ENCODE measurements at regions not wholly inside any gene's neighbourhood (a gene's known extent, or its start where the extent isn't known, plus 50 kb on each side); places are given as distances from the start of the nearest gene placed in this dataset.

DNA sequence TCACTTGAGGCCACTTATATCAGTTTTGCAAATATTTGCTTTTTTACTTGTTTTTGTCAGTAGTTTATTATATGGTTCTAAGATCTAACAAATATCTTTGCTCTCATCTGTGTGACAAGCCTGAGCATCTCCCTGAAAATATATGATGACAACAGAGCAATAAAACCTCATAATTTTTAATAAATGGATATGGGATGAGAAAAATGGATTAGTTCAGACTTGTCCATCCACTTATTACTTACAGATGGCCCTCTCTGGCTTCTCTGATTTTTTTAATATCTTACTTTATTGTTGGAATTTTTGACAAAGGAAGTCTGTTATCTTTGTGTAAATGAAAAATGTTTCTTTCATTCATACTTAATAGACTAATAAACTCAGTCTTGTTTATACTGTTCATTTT is 491.4 kb upstream of the RAG2 start:
- ATAC-seq (no peak), FAIRE-seq (no peak), DNase-seq (ENCODE audit: low read depth, low spot score) (no peak)
- no peak overlapping the region for H3K4me3 ChIP-seq
- intact Hi-C loops (cut with micrococcal nuclease; ENCODE audit: unreplicated experiment): no loop called here
- ChIA-PET RAD21 (ENCODE audit: unreplicated experiment) (no interaction called here), CTCF (no interaction called here), POLR2A (no interaction called here), SMC1A (ENCODE audit: uncharacterized antibody, unreplicated experiment) (no interaction called here)
- no peak overlapping the region for H3K9ac ChIP-seq (ENCODE audit: control insufficient read depth, insufficient read depth, low read length)
- H3K4me1 ChIP-seq (ENCODE audit: control insufficient read depth, insufficient read depth, low read length): no peaks in the 10 kb centered on the region
- TF ChIP-seq ZZZ3 (IDR thresholded peaks at IDR 0.05; ENCODE audit: control insufficient read depth, insufficient read length, low read depth): no peak
- TF ChIP-seq E2F4 (IDR thresholded peaks at IDR 0.05; ENCODE audit: low read depth, low read length): no peak
- no peak for TF ChIP-seq RELA (IDR thresholded peaks at IDR 0.05; ENCODE audit: borderline replicate concordance, partially characterized antibody)
- TF ChIP-seq ZBED1 (IDR thresholded peaks at IDR 0.05; ENCODE audit: borderline replicate concordance): no peak
- no peak for TF ChIP-seq JUNB (IDR thresholded peaks at IDR 0.05)
- TF ChIP-seq SMARCA5 (IDR thresholded peaks at IDR 0.05): no peak
- TF ChIP-seq BHLHE40 (IDR thresholded peaks at IDR 0.05; ENCODE audit: borderline replicate concordance in 1 of 2, low read depth in 2 of 2, low read length in 1 of 2): no peak
- TF ChIP-seq FOXK2 (IDR thresholded peaks at IDR 0.05): no peak
- no peak for TF ChIP-seq CEBPB (IDR thresholded peaks at IDR 0.05; ENCODE audit: borderline replicate concordance in 1 of 2, low read depth in 2 of 2, low read length in 2 of 2)
- TF ChIP-seq BCL11A (IDR thresholded peaks at IDR 0.05; ENCODE audit: low read depth, low read length): no peak
- no peaks in the 10 kb centered on the region for H3K36me3 ChIP-seq (ENCODE audit: control insufficient read depth in 2 of 2, insufficient read depth in 2 of 2, low read length in 1 of 2)
- BruUV-seq (replicated peaks): no TSS peak
- H4K20me1 ChIP-seq (ENCODE audit: control insufficient read depth, insufficient read depth): no peaks in the 10 kb centered on the region
- H3K9me3 ChIP-seq (replicated peaks; ENCODE audit: control insufficient read depth, insufficient read depth, low read length): no peaks in the 10 kb centered on the region
- no peak overlapping the region for H3K4me2 ChIP-seq (ENCODE audit: control insufficient read depth, insufficient read depth)
- no peaks in the 10 kb centered on the region for H3K27me3 ChIP-seq (replicated peaks in 1 of 2; ENCODE audit: control insufficient read depth in 2 of 2, insufficient read depth in 2 of 2, low read length in 1 of 2)
- no peak overlapping the region for H2AFZ ChIP-seq (ENCODE audit: control insufficient read depth, low read depth, low read length)
- H3K79me2 ChIP-seq (ENCODE audit: control insufficient read depth, insufficient read depth, low read length): no peaks in the 10 kb centered on the region
- no peak overlapping the region for H3K27ac ChIP-seq (ENCODE audit: control insufficient read depth, insufficient read depth)
- in situ Hi-C loops (cut with MboI): no loop called here

GRCh38 chr11:37088573-37088910 is 490.5 kb upstream of the RAG2 start:
- BruUV-seq (replicated peaks): no TSS peak
- ChIA-PET CTCF (no interaction called here), SMC1A (ENCODE audit: uncharacterized antibody, unreplicated experiment) (no interaction called here), POLR2A (no interaction called here), RAD21 (ENCODE audit: unreplicated experiment) (no interaction called here)
- H3K9me3 ChIP-seq (replicated peaks; ENCODE audit: control insufficient read depth, insufficient read depth, low read length): no peaks in the 10 kb centered on the region
- FAIRE-seq (no peak), ATAC-seq (no peak), DNase-seq (ENCODE audit: low read depth, low spot score) (no peak)
- in situ Hi-C loops (cut with MboI): no loop called here
- no peaks in the 10 kb centered on the region for H3K36me3 ChIP-seq (ENCODE audit: control insufficient read depth in 2 of 2, insufficient read depth in 2 of 2, low read length in 1 of 2)
- intact Hi-C loops (cut with micrococcal nuclease; ENCODE audit: unreplicated experiment): no loop called here
- no peak overlapping the region for H3K4me3 ChIP-seq
- no peaks in the 10 kb centered on the region for H3K4me1 ChIP-seq (ENCODE audit: control insufficient read depth, insufficient read depth, low read length)
- no peak overlapping the region for H2AFZ ChIP-seq (ENCODE audit: control insufficient read depth, low read depth, low read length)
- no peaks in the 10 kb centered on the region for H3K79me2 ChIP-seq (ENCODE audit: control insufficient read depth, insufficient read depth, low read length)
- no peak overlapping the region for H3K9ac ChIP-seq (ENCODE audit: control insufficient read depth, insufficient read depth, low read length)
- no peak overlapping the region for H3K4me2 ChIP-seq (ENCODE audit: control insufficient read depth, insufficient read depth)
- no peaks in the 10 kb centered on the region for H3K27me3 ChIP-seq (replicated peaks in 1 of 2; ENCODE audit: control insufficient read depth in 2 of 2, insufficient read depth in 2 of 2, low read length in 1 of 2)
- no peaks in the 10 kb centered on the region for H4K20me1 ChIP-seq (ENCODE audit: control insufficient read depth, insufficient read depth)
- no peak overlapping the region for H3K27ac ChIP-seq (ENCODE audit: control insufficient read depth, insufficient read depth)
- TF ChIP-seq SP1 (IDR thresholded peaks at IDR 0.05; ENCODE audit: low read depth, low read length) (no peak), DPF2 (IDR thresholded peaks at IDR 0.05) (no peak), CBFB (IDR thresholded peaks at IDR 0.05; ENCODE audit: low read depth) (no peak), ZBTB33 (IDR thresholded peaks at IDR 0.05) (no peak), CHD4 (IDR thresholded peaks at IDR 0.05) (no peak), ZNF592 (IDR thresholded peaks at IDR 0.05) (no peak)

Data from GM12878 (cell line).